NT2/D1 (cell line): ENCODE measurements at regions not wholly inside any gene's neighbourhood (a gene's known extent, or its start where the extent isn't known, plus 50 kb on each side); places are given as distances from the start of the nearest gene placed in this dataset.

Experiments
- DNase-seq: peaks from one replicate; pipeline ENCODE4 v3.0.0-alpha.2; 2011; ENCODE audit warnings: low read depth, low spot score
- H3K27me3 ChIP-seq: 2 replicates; pipeline ENCODE4 v1.6.0; 2011; ENCODE audit warnings: mild to moderate bottlenecking; ENCODE audit not compliant: insufficient read length, insufficient read depth
- H3K36me3 ChIP-seq: 2 replicates; pipeline ENCODE4 v1.6.1; 2011; ENCODE audit warnings: mild to moderate bottlenecking, low read length, mixed read lengths; ENCODE audit not compliant: insufficient read depth, insufficient read length
- H3K4me1 ChIP-seq: 2 replicates; pipeline ENCODE4 v1.5.1; 2011; ENCODE audit not compliant: insufficient read depth, insufficient read length
- H3K4me3 ChIP-seq: 2 replicates; pipeline ENCODE4 v1.5.1; 2011; ENCODE audit warnings: low read depth; ENCODE audit not compliant: insufficient read length
- H3K9ac ChIP-seq: 2 replicates; pipeline ENCODE4 v1.6.0; 2011; ENCODE audit warnings: low read depth; ENCODE audit not compliant: insufficient read length
- H3K9me3 ChIP-seq: 2 replicates; pipeline ENCODE4 v1.5.1; 2011; ENCODE audit warnings: mild to moderate bottlenecking, low read length; ENCODE audit not compliant: insufficient read depth
- SUZ12 ChIP-seq: IDR thresholded peaks from 2 replicates; pipeline ENCODE4 v1.6.1; 2011; ENCODE audit not compliant: insufficient read length, insufficient read depth; ENCODE audit errors: extremely low read depth
- YY1 ChIP-seq: IDR thresholded peaks from 2 replicates; pipeline ENCODE4 v1.6.1; 2011; ENCODE audit not compliant: insufficient read length, insufficient read depth
- ZNF274 ChIP-seq: IDR thresholded peaks from 2 replicates; pipeline ENCODE4 v1.6.1; 2011; ENCODE audit warnings: mild to moderate bottlenecking, low read depth, low read length

DNA sequence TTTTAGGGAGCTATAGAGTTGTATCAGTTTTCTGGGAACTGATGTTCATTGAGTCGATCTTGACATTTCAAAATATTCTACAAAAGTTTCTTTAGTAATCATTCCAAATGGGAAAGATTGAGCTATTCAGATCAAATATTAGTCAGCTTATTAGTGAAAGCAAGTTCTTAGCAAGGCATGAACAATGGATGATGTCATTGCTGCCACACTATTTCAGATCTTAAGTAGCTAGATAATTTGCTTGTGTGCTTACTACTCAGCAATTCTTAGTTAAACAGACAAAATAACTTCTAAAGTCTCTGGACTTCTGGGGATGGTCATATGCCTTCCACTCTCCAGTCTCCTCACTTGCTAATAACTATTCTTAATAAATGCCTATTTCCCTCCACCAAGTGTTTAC lies 69.0 kb upstream of the CDH8 start:
- no peak for TF ChIP-seq SUZ12
- no peak for TF ChIP-seq ZNF274
- TF ChIP-seq YY1 = no peak
- Histone ChIP-seq H3K36me3 (no peaks in the 10 kb centered on the region), H3K9ac (no peak overlapping the region), H3K4me3 (no peak overlapping the region), H3K9me3 (peaks cover 24% of the 10 kb centered on the region; the same call in 1 of the 2 replicates), H3K27me3 (no peaks in the 10 kb centered on the region), H3K4me1 (no peaks in the 10 kb centered on the region)
- no peak for DNase-seq

DNA sequence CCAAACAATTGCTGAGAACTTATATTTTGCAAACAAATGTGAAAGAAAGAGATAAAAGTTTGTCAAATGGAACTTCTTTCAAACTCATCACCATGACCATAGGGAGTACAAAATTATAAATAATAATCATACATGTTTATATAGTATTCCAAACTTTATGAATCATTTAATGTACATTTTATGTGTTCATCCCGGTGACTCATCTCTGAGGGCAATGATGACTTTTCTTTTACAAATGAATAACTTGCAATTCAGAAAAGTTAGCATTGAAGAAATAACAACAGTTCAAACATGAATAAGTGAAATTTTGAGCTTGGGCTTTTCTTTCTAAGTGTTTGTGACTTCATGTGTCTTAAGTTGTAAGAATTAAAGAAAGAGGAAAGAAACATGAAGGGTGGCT lies 66.3 kb upstream of the CDH8 start:
- H3K36me3 ChIP-seq = no peaks in the 10 kb centered on the region
- DNase-seq = no peak

DNA sequence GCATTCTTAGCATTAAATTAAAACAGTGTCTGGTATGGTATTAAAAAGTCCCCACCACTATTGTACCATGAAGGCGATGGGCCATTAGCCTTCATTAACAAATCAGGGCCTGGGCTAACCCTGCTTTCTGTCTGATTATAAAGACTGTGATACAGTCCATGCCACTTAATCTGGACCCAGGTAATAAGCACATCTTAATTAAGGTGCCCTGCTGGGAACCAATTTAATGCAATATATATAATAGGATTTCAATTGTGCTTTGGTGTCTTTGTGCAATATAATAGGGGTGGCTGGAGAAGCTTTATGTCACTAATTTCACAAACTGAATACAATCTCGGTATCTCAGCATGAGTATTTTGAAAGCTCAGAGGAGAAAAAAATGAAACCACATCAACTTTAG lies 64.4 kb upstream of the CDH8 start:
- H3K27me3 ChIP-seq = no peaks in the 10 kb centered on the region
- TF ChIP-seq ZNF274 (no peak), SUZ12 (no peak), YY1 (no peak)

More for the DNA sequence above, 66.3 kb upstream of the CDH8 start:
- no peaks in the 10 kb centered on the region for H3K4me1 ChIP-seq
- peaks cover 24% of the 10 kb centered on the region; the same call in 1 of the 2 replicates for H3K9me3 ChIP-seq
- no peak for TF ChIP-seq SUZ12
- TF ChIP-seq ZNF274 = no peak
- no peak for TF ChIP-seq YY1
- no peak overlapping the region for H3K9ac ChIP-seq
- H3K27me3 ChIP-seq = no peaks in the 10 kb centered on the region
- H3K4me3 ChIP-seq = no peak overlapping the region

DNA sequence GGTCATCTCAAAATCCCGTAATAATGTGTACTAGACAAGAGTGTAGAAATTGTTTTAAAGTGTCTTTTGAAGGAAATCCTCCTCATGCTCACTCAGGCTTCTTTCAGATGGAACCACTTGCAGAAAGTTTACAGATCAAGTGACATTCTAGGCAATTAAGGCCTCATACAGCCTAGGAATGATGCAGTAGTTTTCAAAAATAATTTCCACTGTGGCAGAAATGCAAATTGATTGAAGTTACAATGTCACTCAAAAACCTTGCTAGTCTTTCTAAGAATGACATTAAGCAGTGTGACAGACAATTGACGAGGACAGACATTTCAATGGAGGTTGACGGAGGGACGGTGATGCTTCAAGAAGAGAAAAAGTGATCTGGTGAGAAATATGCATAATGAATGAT lies 53.5 kb upstream of the CDH8 start:
- H3K4me3 ChIP-seq = no peak overlapping the region
- TF ChIP-seq SUZ12 = no peak
- TF ChIP-seq ZNF274 = no peak
- TF ChIP-seq YY1 = no peak

More for the DNA sequence above, 64.4 kb upstream of the CDH8 start:
- Histone ChIP-seq H3K36me3 (no peaks in the 10 kb centered on the region), H3K4me1 (no peaks in the 10 kb centered on the region), H3K4me3 (no peak overlapping the region), H3K9ac (no peak overlapping the region), H3K9me3 (peaks cover 24% of the 10 kb centered on the region; the same call in 1 of the 2 replicates)
- DNase-seq = no peak

DNA sequence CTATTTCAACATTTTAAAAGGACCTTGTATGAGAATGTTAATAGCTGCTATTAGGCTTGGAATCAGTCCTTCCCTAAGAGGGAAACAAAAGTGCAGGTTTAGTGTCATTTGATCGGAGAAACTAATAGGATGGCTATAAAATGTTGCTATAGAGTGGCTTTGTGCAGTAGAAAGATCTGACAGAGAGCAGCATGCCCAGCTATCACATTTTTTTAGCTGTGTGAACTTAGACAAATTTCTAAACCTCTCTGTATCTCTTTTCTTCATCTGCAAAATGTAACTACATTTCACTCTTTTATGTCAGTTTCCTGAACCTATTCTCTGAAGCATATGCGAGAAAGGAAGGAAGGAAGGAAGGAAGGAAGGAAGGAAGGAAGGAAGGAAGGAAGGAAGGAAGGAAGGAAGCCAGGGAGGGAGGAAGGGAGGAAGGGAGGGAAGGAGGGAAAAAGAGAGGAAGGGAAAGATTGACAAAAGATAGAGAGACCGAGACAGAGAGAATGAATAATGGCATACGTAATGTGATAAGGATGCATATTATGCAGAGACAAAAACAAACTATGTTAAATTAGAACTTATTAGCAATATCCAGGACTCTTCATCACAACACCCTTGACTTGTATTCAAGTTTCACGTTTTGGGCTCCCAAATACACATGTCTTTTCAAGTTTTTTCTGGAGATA lies 52.6 kb upstream of the CDH8 start:
- Histone ChIP-seq H3K9me3 (no peaks in the 10 kb centered on the region), H3K4me3 (no peak overlapping the region), H3K27me3 (no peaks in the 10 kb centered on the region), H3K36me3 (no peaks in the 10 kb centered on the region), H3K4me1 (no peaks in the 10 kb centered on the region), H3K9ac (no peak overlapping the region)
- DNase-seq = no peak
- no peak for TF ChIP-seq SUZ12
- TF ChIP-seq YY1 = no peak
- no peak for TF ChIP-seq ZNF274

More for the DNA sequence above, 53.5 kb upstream of the CDH8 start:
- no peak for DNase-seq
- no peaks in the 10 kb centered on the region for H3K27me3 ChIP-seq
- no peaks in the 10 kb centered on the region for H3K36me3 ChIP-seq
- H3K9me3 ChIP-seq = no peaks in the 10 kb centered on the region
- no peak overlapping the region for H3K9ac ChIP-seq
- H3K4me1 ChIP-seq = no peaks in the 10 kb centered on the region
